Osteoblast (primary cell): ENCODE measurements at regions not wholly inside any gene's neighbourhood (a gene's known extent, or its start where the extent isn't known, plus 50 kb on each side); places are given as distances from the start of the nearest gene placed in this dataset.

Experiments
- DNase-seq: peaks from one replicate; pipeline ENCODE4 v3.0.0; 2011; ENCODE audit warnings: low spot score, mixed read lengths; ENCODE audit not compliant: insufficient read length; ENCODE audit errors: missing footprints
- H2AFZ ChIP-seq: 2 replicates; pipeline ENCODE4 v1.6.0; 2011; ENCODE audit warnings: mild to moderate bottlenecking, low read length
- H3K27ac ChIP-seq: 2 replicates; pipeline ENCODE4 v1.5.1; 2011; ENCODE audit warnings: mild to moderate bottlenecking, low read depth, low read length, moderate library complexity
- H3K27me3 ChIP-seq: 2 replicates; pipeline ENCODE4 v1.6.0; 2012; ENCODE audit warnings: mild to moderate bottlenecking, control low read depth, inconsistent platforms, low read length, moderate library complexity; ENCODE audit not compliant: insufficient read depth
- H3K36me3 ChIP-seq: 2 replicates; pipeline ENCODE4 v1.5.1; 2011; ENCODE audit warnings: mild to moderate bottlenecking, low read length, control low read depth, moderate library complexity; ENCODE audit not compliant: insufficient read depth
- H3K4me1 ChIP-seq: 2 replicates; pipeline ENCODE4 v1.5.1; 2011; ENCODE audit warnings: mild to moderate bottlenecking, low read length, control low read depth, moderate library complexity; ENCODE audit not compliant: insufficient read depth
- H3K4me2 ChIP-seq: 2 replicates; pipeline ENCODE4 v1.6.0; 2011; ENCODE audit warnings: mild to moderate bottlenecking, low read length; ENCODE audit not compliant: insufficient read depth
- H3K4me3 ChIP-seq: fragments of 200-600 bp; sonication (generic); 3 replicates; pipeline ENCODE4 v1.5.1; 2012; ENCODE audit warnings: mild to moderate bottlenecking, low read length, inconsistent platforms; ENCODE audit not compliant: insufficient read depth
- H3K79me2 ChIP-seq: 2 replicates; pipeline ENCODE4 v1.6.0; 2012; ENCODE audit warnings: mild to moderate bottlenecking, low read length, control low read depth, inconsistent platforms; ENCODE audit not compliant: insufficient read depth
- H3K9me3 ChIP-seq: 2 replicates; pipeline ENCODE4 v1.5.1; 2011; ENCODE audit warnings: low read depth, low read length, control low read depth
- H4K20me1 ChIP-seq: 2 replicates; pipeline ENCODE4 v1.6.0; 2012; ENCODE audit warnings: mild to moderate bottlenecking, low read length, control low read depth; ENCODE audit not compliant: insufficient read depth
- CTCF ChIP-seq: IDR thresholded peaks from 2 replicates; pipeline ENCODE4 v1.5.1; 2011; ENCODE audit warnings: mild to moderate bottlenecking, low read depth, low read length, moderate library complexity; ENCODE audit errors: extremely low read depth

- no peak for DNase-seq
- Histone ChIP-seq H2AFZ (peak overlapping the region; percentile 83), H3K4me1 (peaks cover 62% of the 10 kb centered on the region)
These were observed 163.5 kb downstream of the TOMM20 start for GRCh38 chr1:234965111-234965510.

GRCh38 chr1:234963904-234964702, 164.5 kb downstream of the TOMM20 start:
- no peak for TF ChIP-seq CTCF
- no peaks in the 10 kb centered on the region for H3K79me2 ChIP-seq
- no peaks in the 10 kb centered on the region for H3K27me3 ChIP-seq
- DNase-seq: peak; percentile 68
- H3K4me1 ChIP-seq: peaks cover 52% of the 10 kb centered on the region
- no peaks in the 10 kb centered on the region for H4K20me1 ChIP-seq
- peak overlapping the region; percentile 30 for H2AFZ ChIP-seq
- H3K9me3 ChIP-seq: no peaks in the 10 kb centered on the region
- H3K36me3 ChIP-seq: no peaks in the 10 kb centered on the region
- H3K4me3 ChIP-seq: peak overlapping the region; percentile 51
- peak overlapping the region; percentile 99 for H3K27ac ChIP-seq
- H3K4me2 ChIP-seq: peak overlapping the region; percentile 80

More at GRCh38 chr1:234965111-234965510, 163.5 kb downstream of the TOMM20 start:
- H4K20me1 ChIP-seq: no peaks in the 10 kb centered on the region
- no peak overlapping the region for H3K4me2 ChIP-seq
- H3K27ac ChIP-seq: peak overlapping the region; percentile 99
- no peaks in the 10 kb centered on the region for H3K79me2 ChIP-seq
- no peaks in the 10 kb centered on the region for H3K36me3 ChIP-seq
- no peaks in the 10 kb centered on the region for H3K27me3 ChIP-seq
- TF ChIP-seq CTCF: no peak
- no peaks in the 10 kb centered on the region for H3K9me3 ChIP-seq
- H3K4me3 ChIP-seq: no peak overlapping the region

GRCh38 chr1:234963180-234963903, 165.3 kb downstream of the TOMM20 start:
- H3K79me2 ChIP-seq: no peaks in the 10 kb centered on the region
- peak overlapping the region; percentile 80 for H3K4me2 ChIP-seq
- H3K27ac ChIP-seq: peak overlapping the region; percentile 99
- H3K9me3 ChIP-seq: no peaks in the 10 kb centered on the region
- no peak for TF ChIP-seq CTCF
- H3K4me3 ChIP-seq: peak overlapping the region; percentile 51
- no peaks in the 10 kb centered on the region for H3K36me3 ChIP-seq
- DNase-seq: peak; percentile 94
- H2AFZ ChIP-seq: no peak overlapping the region
- peaks cover 48% of the 10 kb centered on the region for H3K4me1 ChIP-seq
- H3K27me3 ChIP-seq: no peaks in the 10 kb centered on the region
- H4K20me1 ChIP-seq: no peaks in the 10 kb centered on the region
